CD14-positive monocyte (primary cell): ENCODE measurements at regions not wholly inside any gene's neighbourhood (a gene's known extent, or its start where the extent isn't known, plus 50 kb on each side); places are given as distances from the start of the nearest gene placed in this dataset.

Source experiments
- DNase-seq, 3 donors: peaks; one replicate each; pipeline ENCODE4 v3.0.0-alpha.2; 2011 to 2022
- H2AFZ ChIP-seq: 2 replicates; pipeline ENCODE4 v1.6.0; 2012; ENCODE audit warnings: mild to moderate bottlenecking, low read depth, low read length, inconsistent platforms; ENCODE audit not compliant: insufficient read depth, poor library complexity, severe bottlenecking
- H3K27ac ChIP-seq, 2 donors: 1 replicate in 1 of 2; 2 replicates in 1 of 2; pipeline ENCODE4 v1.5.1; 2012 to 2013; ENCODE audit warnings: low read length in 2 of 2, control low read depth in 1 of 2, inconsistent platforms in 1 of 2, low read depth in 1 of 2, mild to moderate bottlenecking in 1 of 2
- H3K27me3 ChIP-seq, 2 donors: one replicate each; pipeline versions ENCODE4 v1.6.0 to v1.6.1; 2011 to 2013; ENCODE audit warnings: low read length in 2 of 2; ENCODE audit not compliant: control insufficient read depth in 2 of 2, insufficient read depth in 2 of 2
- H3K36me3 ChIP-seq, 2 donors: replicated peaks in 1 of 2; 1 replicate in 1 of 2; 2 replicates in 1 of 2; pipeline versions ENCODE4 v1.5.1 to v1.6.1; 2012 to 2013; ENCODE audit warnings: low read length in 2 of 2, control low read depth in 1 of 2, inconsistent platforms in 1 of 2, mild to moderate bottlenecking in 1 of 2; ENCODE audit not compliant: insufficient read depth in 2 of 2, control insufficient read depth in 1 of 2
- H3K4me1 ChIP-seq, 2 donors: 1 replicate in 1 of 2; 2 replicates in 1 of 2; pipeline versions ENCODE4 v1.5.1 to v1.6.1; 2012 to 2013; ENCODE audit warnings: low read length in 2 of 2, control low read depth in 1 of 2, inconsistent platforms in 1 of 2, mild to moderate bottlenecking in 1 of 2, moderate library complexity in 1 of 2; ENCODE audit not compliant: insufficient read depth in 2 of 2, control insufficient read depth in 1 of 2
- H3K4me2 ChIP-seq: replicated peaks from 2 replicates; pipeline ENCODE3; 2012; ENCODE audit warnings: low read length, moderate library complexity, mild to moderate bottlenecking; ENCODE audit not compliant: poor library complexity, severe bottlenecking; ENCODE audit errors: extremely low read depth
- H3K4me3 ChIP-seq, 3 experiments: fragments of 200-600 bp in 1 of 3; sonication (generic) in 1 of 3; replicated peaks in 1 of 3; 1 replicate in 2 of 3; 2 replicates in 1 of 3; pipeline ENCODE4 v1.5.1; 2011 to 2013; ENCODE audit warnings: low read length in 3 of 3, mild to moderate bottlenecking in 3 of 3, control low read depth in 2 of 3, low read depth in 2 of 3, inconsistent platforms in 1 of 3, moderate library complexity in 1 of 3
- H3K79me2 ChIP-seq: 2 replicates; pipeline ENCODE4 v1.6.0; 2012; ENCODE audit warnings: mild to moderate bottlenecking, control low read depth, inconsistent platforms, low read length, moderate library complexity; ENCODE audit not compliant: insufficient read depth
- H3K9ac ChIP-seq: 2 replicates; pipeline ENCODE4 v1.6.0; 2017; ENCODE audit warnings: low read length, mild to moderate bottlenecking; ENCODE audit not compliant: insufficient read depth, poor library complexity, severe bottlenecking
- H3K9me3 ChIP-seq, 2 donors: replicated peaks in 1 of 2; 1 replicate in 1 of 2; 2 replicates in 1 of 2; pipeline versions ENCODE4 v1.5.1 to v1.6.1; 2012 to 2013; ENCODE audit warnings: low read length in 2 of 2, control low read depth in 1 of 2; ENCODE audit not compliant: control insufficient read depth in 1 of 2, insufficient read depth in 1 of 2
- H4K20me1 ChIP-seq: 2 replicates; pipeline ENCODE4 v1.6.0; 2012; ENCODE audit warnings: mild to moderate bottlenecking, low read length, control low read depth, moderate library complexity; ENCODE audit not compliant: insufficient read depth
- H3K27ac Mint-ChIP-seq, 7 donors: one replicate each; pipeline ENCODE4 v1.8.0; 2020; ENCODE audit warnings: mild to moderate bottlenecking in 7 of 7, mixed read lengths in 7 of 7, moderate library complexity in 6 of 7, inconsistent platforms in 2 of 7
- H3K27me3 Mint-ChIP-seq, 3 donors: one replicate each; pipeline ENCODE4 v1.8.0; 2021 to 2022; ENCODE audit warnings: low read depth in 3 of 3, mild to moderate bottlenecking in 3 of 3, mixed read lengths in 3 of 3, moderate library complexity in 3 of 3, inconsistent platforms in 1 of 3
- H3K36me3 Mint-ChIP-seq, 2 donors: one replicate each; pipeline ENCODE4 v1.8.0; 2020; ENCODE audit warnings: mixed read lengths in 2 of 2, inconsistent platforms in 1 of 2, mild to moderate bottlenecking in 1 of 2
- H3K4me1 Mint-ChIP-seq: one replicate; pipeline ENCODE4 v1.8.0; 2020; ENCODE audit warnings: mild to moderate bottlenecking, mixed read lengths
- H3K4me3 Mint-ChIP-seq, 2 donors: one replicate each; pipeline ENCODE4 v1.8.0; 2020; ENCODE audit warnings: mild to moderate bottlenecking in 2 of 2, mixed read lengths in 2 of 2, moderate library complexity in 1 of 2
- H3K9me3 Mint-ChIP-seq, 7 donors: one replicate each; pipeline ENCODE4 v1.8.0; 2020 to 2022; ENCODE audit warnings: mixed read lengths in 7 of 7, mild to moderate bottlenecking in 6 of 7, moderate library complexity in 6 of 7, inconsistent platforms in 2 of 7
- CTCF ChIP-seq: fragments of 200-600 bp; IDR thresholded peaks from one replicate; pipeline ENCODE4 v1.8.0; 2022; ENCODE audit warnings: antibody characterized with exemption, mild to moderate bottlenecking
- WGBS: methylation state at CpG from one replicate; pipeline ENCODE4 v1.1.5; 2013; ENCODE audit warnings: missing lambda C conversion rate; ENCODE audit not compliant: insufficient coverage; 5-methylcytosine and 5-hydroxymethylcytosine counted together
- intact Hi-C, 2 donors: fragments of 100-400 bp; cut with micrococcal nuclease; formaldehyde crosslinking; loops; one replicate each; pipeline versions ENCODE4 v1.15.0 to v1.15.1; 2023

DNA sequence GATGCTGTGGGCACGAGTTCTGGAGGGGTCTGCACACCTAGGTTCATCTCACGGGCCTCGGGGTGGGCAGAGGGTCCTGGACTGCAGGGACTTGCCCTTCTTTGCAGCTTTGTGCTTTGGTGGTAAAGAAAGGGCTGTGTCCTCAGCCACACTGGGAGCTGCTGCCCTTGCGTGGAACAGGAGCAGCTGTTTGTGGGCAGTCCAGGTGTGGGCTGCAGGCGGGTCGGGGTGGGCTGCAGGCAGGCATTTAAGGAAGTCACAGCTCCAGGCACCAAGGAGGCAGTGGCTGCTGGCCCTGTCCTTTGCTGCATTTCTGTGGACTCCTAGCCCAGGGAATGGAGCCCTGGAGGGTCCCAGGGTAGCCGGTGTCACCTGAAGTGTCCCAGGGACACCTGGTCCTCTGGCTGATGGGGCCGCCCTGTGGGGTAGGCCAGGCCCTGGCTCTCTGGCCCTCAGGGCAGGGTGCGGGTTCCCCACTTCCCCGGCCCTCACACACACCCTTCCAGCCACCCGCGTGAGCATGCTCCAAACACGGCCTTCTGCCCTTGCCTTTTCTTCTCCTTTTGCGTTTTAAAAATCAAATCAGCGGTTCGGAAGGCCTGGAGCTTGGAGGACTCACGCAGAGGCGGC, 1240.3 kb downstream of the BRD1 start:
- Histone ChIP-seq H3K4me3 (no peak overlapping the region), H2AFZ (no peak overlapping the region), H3K9me3 (peaks cover 8 to 18% of the 10 kb centered on the region in 2 donors), H3K9ac (no peak overlapping the region), H3K36me3 (no peaks in the 10 kb centered on the region), H3K27me3 (no peaks in the 10 kb centered on the region), H3K27ac (no peak overlapping the region), H3K4me2 (no peak overlapping the region), H3K79me2 (no peaks in the 10 kb centered on the region), H4K20me1 (no peaks in the 10 kb centered on the region), H3K4me1 (no peaks in the 10 kb centered on the region)
- intact Hi-C loops, result no loop called here
- WGBS, result 75% methylated on average over 16 of the region's 18 CpGs
- no peak for TF ChIP-seq CTCF
- H3K27me3 Mint-ChIP-seq, result peaks cover 0 to 1% (median 0%) of the 10 kb centered on the region in 3 donors
- H3K4me1 Mint-ChIP-seq, result no peaks in the 10 kb centered on the region
- DNase-seq, result no peak
- no peaks in the 10 kb centered on the region for H3K36me3 Mint-ChIP-seq
- H3K9me3 Mint-ChIP-seq, result no peaks in the 10 kb centered on the region
- no peak overlapping the region for H3K27ac Mint-ChIP-seq
- H3K4me3 Mint-ChIP-seq, result no peak overlapping the region

DNA sequence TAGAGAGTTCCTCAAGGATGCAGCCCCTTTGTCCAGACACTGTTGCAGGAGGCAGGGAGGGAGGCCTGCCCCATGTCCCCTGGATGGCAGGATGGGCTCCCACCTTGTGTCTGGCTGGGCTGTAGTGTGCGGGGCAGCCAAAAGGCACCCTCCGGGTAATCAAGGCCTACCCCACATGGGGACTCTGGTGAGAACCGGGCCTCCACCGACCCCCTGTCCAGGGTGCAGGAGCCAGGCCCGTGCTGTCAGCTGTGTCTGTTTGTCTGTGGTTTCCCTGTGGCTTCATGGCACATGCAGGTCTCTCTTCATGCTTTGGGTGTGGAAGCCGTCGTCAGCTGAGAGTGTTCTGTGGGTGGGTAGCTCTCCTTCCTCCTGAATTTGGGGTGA, 1240.9 kb downstream of the BRD1 start:
- Histone ChIP-seq H3K9me3 (peaks cover 8 to 18% of the 10 kb centered on the region in 2 donors), H3K4me3 (no peak overlapping the region), H3K9ac (no peak overlapping the region), H3K4me1 (no peaks in the 10 kb centered on the region), H3K4me2 (no peak overlapping the region), H3K27ac (no peak overlapping the region), H3K36me3 (no peaks in the 10 kb centered on the region), H4K20me1 (no peaks in the 10 kb centered on the region), H3K27me3 (no peaks in the 10 kb centered on the region), H3K79me2 (no peaks in the 10 kb centered on the region), H2AFZ (no peak overlapping the region)
- Mint-ChIP-seq H3K9me3 (no peaks in the 10 kb centered on the region), H3K36me3 (no peaks in the 10 kb centered on the region), H3K27me3 (peaks cover 0 to 1% (median 0%) of the 10 kb centered on the region in 3 donors), H3K4me1 (no peaks in the 10 kb centered on the region), H3K4me3 (no peak overlapping the region), H3K27ac (no peak overlapping the region)
- no peak for DNase-seq
- TF ChIP-seq CTCF, result no peak
- intact Hi-C loops, result no loop called here
- 57% methylated on average over 6 of the region's 7 CpGs for WGBS
